PC-3 (cell line): ENCODE measurements at regions not wholly inside any gene's neighbourhood (a gene's known extent, or its start where the extent isn't known, plus 50 kb on each side); places are given as distances from the start of the nearest gene placed in this dataset.

Experiments
- ATAC-seq: fragments of 200-7000 bp; cut with Tn5 transposase; 2 replicates; pipeline ENCODE4 v1.9.1; 2020; ENCODE audit warnings: mild to moderate bottlenecking, moderate library complexity
- BruUV-seq: library from RNA; stranded (reverse); fragments of 400-500 nt; replicated peaks from 2 replicates; lab custom pipeline; 2021; lab: Mats Ljungman, UMichigan
- CTCF ChIA-PET: fragments of 300-600 bp; sonication (Branson Sonifier 250); formaldehyde crosslinking; loops from one replicate; lab custom pipeline; 2022; ENCODE audit warnings: antibody characterized with exemption; lab: Charles Lee
- POLR2A ChIA-PET: fragments of 300-600 bp; sonication (Branson Sonifier 250); formaldehyde crosslinking; loops from one replicate; lab custom pipeline; 2022; ENCODE audit warnings: antibody characterized with exemption; ENCODE audit not compliant: unreplicated experiment; lab: Charles Lee
- DNase-seq: peaks from one replicate; pipeline ENCODE4 v3.0.0-alpha.2; 2015
- H2AFZ ChIP-seq: fragments of 300-600 bp; sonication (generic); 2 replicates; pipeline ENCODE4 v1.6.0; 2016; ENCODE audit warnings: antibody characterized with exemption, low read length
- H3F3A ChIP-seq: fragments of 300-600 bp; sonication (generic); one replicate; pipeline ENCODE4 v1.6.0; 2017; ENCODE audit warnings: antibody characterized with exemption, low read length, control low read depth, mild to moderate bottlenecking; ENCODE audit not compliant: unreplicated experiment
- H3K27ac ChIP-seq: fragments of 300-600 bp; sonication (generic); 2 replicates; pipeline ENCODE4 v1.5.1; 2016; ENCODE audit warnings: mild to moderate bottlenecking, low read length
- H3K27me3 ChIP-seq: fragments of 300-600 bp; sonication (generic); 2 replicates; pipeline ENCODE4 v1.6.1; 2016; ENCODE audit warnings: low read length, mixed read lengths
- H3K36me3 ChIP-seq: fragments of 300-600 bp; sonication (generic); 2 replicates; pipeline ENCODE4 v1.6.1; 2016; ENCODE audit warnings: low read depth, mixed run types, low read length, mixed read lengths
- H3K4me1 ChIP-seq: fragments of 300-600 bp; sonication (generic); 2 replicates; pipeline ENCODE4 v1.5.1; 2016; ENCODE audit warnings: low read length; ENCODE audit not compliant: insufficient read depth
- H3K4me2 ChIP-seq: fragments of 300-600 bp; sonication (generic); 2 replicates; pipeline ENCODE4 v1.6.0; 2016; ENCODE audit warnings: low read length
- H3K4me3 ChIP-seq: fragments of 300-600 bp; sonication (generic); 2 replicates; pipeline ENCODE4 v1.5.1; 2016; ENCODE audit warnings: mild to moderate bottlenecking, low read length, mixed read lengths
- H3K79me2 ChIP-seq: fragments of 300-600 bp; sonication (generic); 2 replicates; pipeline ENCODE4 v1.6.1; 2017; ENCODE audit warnings: low read length, mixed read lengths
- H3K9ac ChIP-seq: fragments of 300-600 bp; sonication (generic); 2 replicates; pipeline ENCODE4 v1.6.0; 2016; ENCODE audit warnings: mild to moderate bottlenecking, low read length
- H3K9me2 ChIP-seq: fragments of 300-600 bp; sonication (generic); replicated peaks from 2 replicates; pipeline ENCODE4 v1.6.1; 2016; ENCODE audit warnings: mixed run types, low read length, mixed read lengths
- H3K9me3 ChIP-seq: fragments of 300-600 bp; sonication (generic); 2 replicates; pipeline ENCODE4 v1.6.1; 2016; ENCODE audit warnings: low read length, mixed read lengths
- H4K20me1 ChIP-seq: fragments of 300-600 bp; sonication (generic); 2 replicates; pipeline ENCODE4 v1.6.1; 2016; ENCODE audit warnings: low read length, mixed read lengths
- CTCF ChIP-seq: fragments of 300-600 bp; sonication (generic); conservative IDR thresholded peaks from 2 replicates; pipeline ENCODE4 v1.5.1; 2017; ENCODE audit warnings: antibody characterized with exemption, low read depth, mild to moderate bottlenecking, low read length
- EZH2 ChIP-seq: fragments of 300-600 bp; sonication (generic); IDR thresholded peaks from one replicate; pipeline ENCODE4 v1.6.1; 2017; ENCODE audit warnings: antibody characterized with exemption, mild to moderate bottlenecking, low read length; ENCODE audit not compliant: unreplicated experiment
- EZH2phosphoT487 ChIP-seq: fragments of 300-600 bp; sonication (generic); IDR thresholded peaks from 2 replicates; pipeline ENCODE4 v1.6.1; 2018; ENCODE audit warnings: mild to moderate bottlenecking, antibody characterized with exemption, low read length, borderline replicate concordance
- intact Hi-C: fragments of 100-400 bp; cut with micrococcal nuclease; formaldehyde crosslinking; loops from 2 replicates; pipeline ENCODE4 v1.9.0; 2023

GRCh38 chr9:8252445-8252844 is 452.9 kb upstream of the DMAC1 start:
- Histone ChIP-seq H3K27me3 (no peaks in the 10 kb centered on the region), H3K9ac (no peak overlapping the region), H3K4me1 (no peaks in the 10 kb centered on the region), H3K79me2 (no peaks in the 10 kb centered on the region), H3K4me2 (no peak overlapping the region), H2AFZ (no peak overlapping the region), H3K9me2 (no peaks in the 10 kb centered on the region), H3K9me3 (no peaks in the 10 kb centered on the region), H3K36me3 (no peaks in the 10 kb centered on the region), H3K27ac (no peak overlapping the region), H4K20me1 (no peaks in the 10 kb centered on the region), H3K4me3 (no peak overlapping the region), H3F3A (no peaks in the 10 kb centered on the region)
- CTCF ChIA-PET, result no interaction called here
- DNase-seq, result no peak
- intact Hi-C loops, result no loop called here
- BruUV-seq, result no TSS peak
- no peak for TF ChIP-seq EZH2phosphoT487
- TF ChIP-seq CTCF, result no peak
- no peak for TF ChIP-seq EZH2
- POLR2A ChIA-PET, result no interaction called here
- ATAC-seq, result no peak

- Histone ChIP-seq H2AFZ (no peak overlapping the region), H3K4me3 (no peak overlapping the region), H3K79me2 (no peaks in the 10 kb centered on the region), H3K4me1 (no peaks in the 10 kb centered on the region), H3K36me3 (no peaks in the 10 kb centered on the region), H3K9me2 (no peaks in the 10 kb centered on the region), H3K9ac (no peak overlapping the region), H3K27ac (no peak overlapping the region), H4K20me1 (no peaks in the 10 kb centered on the region), H3K4me2 (no peak overlapping the region), H3F3A (no peaks in the 10 kb centered on the region), H3K27me3 (no peaks in the 10 kb centered on the region), H3K9me3 (no peaks in the 10 kb centered on the region)
- intact Hi-C loops, result no loop called here
- CTCF ChIA-PET, result interaction anchor here (0.7 kb wide), 1 partner anchor 1345 kb away, joined by 3 read pairs; no protein-coding TSS in a partner anchor
- BruUV-seq, result no TSS peak
- TF ChIP-seq EZH2, result no peak
- TF ChIP-seq EZH2phosphoT487, result no peak
- TF ChIP-seq CTCF, result no peak
- ATAC-seq (no peak), DNase-seq (no peak)
- POLR2A ChIA-PET, result no interaction called here
Observed at GRCh38 chr9:8251566-8251965, 452.0 kb upstream of the DMAC1 start.

GRCh38 chr9:8244505-8245092 is 445.0 kb upstream of the DMAC1 start:
- H3K9me2 ChIP-seq, result no peaks in the 10 kb centered on the region
- DNase-seq (no peak), ATAC-seq (no peak)
- CTCF ChIA-PET, result no interaction called here
- H3K9ac ChIP-seq, result no peak overlapping the region
- H3F3A ChIP-seq, result no peaks in the 10 kb centered on the region
- intact Hi-C loops, result no loop called here
- H3K9me3 ChIP-seq, result no peaks in the 10 kb centered on the region
- no peaks in the 10 kb centered on the region for H3K79me2 ChIP-seq
- H3K4me2 ChIP-seq, result no peak overlapping the region
- H4K20me1 ChIP-seq, result no peaks in the 10 kb centered on the region
- no TSS peak for BruUV-seq
- no peaks in the 10 kb centered on the region for H3K27me3 ChIP-seq
- POLR2A ChIA-PET, result no interaction called here
- no peak overlapping the region for H2AFZ ChIP-seq
- H3K4me3 ChIP-seq, result no peak overlapping the region
- no peaks in the 10 kb centered on the region for H3K36me3 ChIP-seq
- no peak overlapping the region for H3K27ac ChIP-seq
- TF ChIP-seq EZH2, result no peak
- TF ChIP-seq EZH2phosphoT487, result no peak
- TF ChIP-seq CTCF, result no peak
- H3K4me1 ChIP-seq, result no peaks in the 10 kb centered on the region
